Suprapubic skin (tissue), 4 donors: ENCODE measurements at regions not wholly inside any gene's neighbourhood (a gene's known extent, or its start where the extent isn't known, plus 50 kb on each side); places are given as distances from the start of the nearest gene placed in this dataset.

Source experiments
- DNase-seq, 2 donors: peaks; one replicate each; pipeline ENCODE4 v3.0.0-alpha.2; 2019; ENCODE audit warnings: low spot score in 2 of 2
- H3K27ac ChIP-seq: fragments of 200-600 bp; sonication (generic); one replicate; pipeline ENCODE4 v1.5.1; 2019
- H3K27me3 ChIP-seq: fragments of 200-600 bp; sonication (generic); one replicate; pipeline ENCODE4 v1.5.1; 2019
- H3K36me3 ChIP-seq: fragments of 200-600 bp; sonication (generic); one replicate; pipeline ENCODE4 v1.5.1; 2019
- H3K4me1 ChIP-seq: fragments of 200-600 bp; sonication (generic); one replicate; pipeline ENCODE4 v1.5.1; 2019
- H3K4me3 ChIP-seq: fragments of 200-600 bp; sonication (generic); one replicate; pipeline ENCODE4 v1.5.1; 2019; ENCODE audit warnings: mild to moderate bottlenecking
- H3K9me3 ChIP-seq: fragments of 200-600 bp; sonication (generic); one replicate; pipeline ENCODE4 v1.5.1; 2019
- CTCF ChIP-seq, 2 donors: fragments of 200-600 bp in 1 of 2; fragments of 450-650 bp in 1 of 2; sonication (generic) in 1 of 2; IDR thresholded peaks; one replicate each; pipeline ENCODE4 v1.5.1; 2016 to 2019; ENCODE audit warnings: antibody characterized with exemption in 2 of 2, mild to moderate bottlenecking in 1 of 2, moderate library complexity in 1 of 2
- EP300 ChIP-seq: sonication (generic); formaldehyde crosslinking; IDR thresholded peaks from one replicate; pipeline ENCODE4 v1.6.1; 2017; ENCODE audit warnings: antibody characterized with exemption
- POLR2A ChIP-seq, 2 donors: fragments of 450-650 bp; IDR thresholded peaks; one replicate each; pipeline ENCODE4 v1.6.1; 2017; ENCODE audit warnings: antibody characterized with exemption in 2 of 2, mild to moderate bottlenecking in 2 of 2, moderate library complexity in 2 of 2
- POLR2AphosphoS5 ChIP-seq, 3 donors: sonication (generic); formaldehyde crosslinking; IDR thresholded peaks; one replicate each; pipeline ENCODE4 v1.6.1; 2017; ENCODE audit warnings: antibody characterized with exemption in 3 of 3
- WGBS: methylation state at CpG from one replicate; pipeline ENCODE4 v1.1.5; 2018; 5-methylcytosine and 5-hydroxymethylcytosine counted together

GRCh38 chr4:4603067-4603466, 61.2 kb upstream of the STX18 start:
- Histone ChIP-seq H3K9me3 (no peaks in the 10 kb centered on the region), H3K4me1 (no peaks in the 10 kb centered on the region), H3K27me3 (no peaks in the 10 kb centered on the region), H3K27ac (no peak overlapping the region), H3K36me3 (no peaks in the 10 kb centered on the region), H3K4me3 (no peak overlapping the region)
- no peak for DNase-seq
- WGBS = 88% methylated on average over 4 of the region's 4 CpGs
- TF ChIP-seq POLR2AphosphoS5 (IDR thresholded peaks at IDR 0.05) (no peak), CTCF (IDR thresholded peaks at IDR 0.05) (no peak), POLR2A (IDR thresholded peaks at IDR 0.05) (no peak), EP300 (no peak)

- Histone ChIP-seq H3K36me3 (no peaks in the 10 kb centered on the region), H3K4me3 (no peak overlapping the region), H3K27me3 (no peaks in the 10 kb centered on the region), H3K9me3 (no peaks in the 10 kb centered on the region), H3K27ac (no peak overlapping the region), H3K4me1 (no peaks in the 10 kb centered on the region)
- TF ChIP-seq POLR2A (IDR thresholded peaks at IDR 0.05) (no peak), CTCF (IDR thresholded peaks at IDR 0.05) (no peak), EP300 (no peak), POLR2AphosphoS5 (IDR thresholded peaks at IDR 0.05) (no peak)
- WGBS = 50% methylated on average over 2 of the region's 2 CpGs
- DNase-seq = no peak
Measured at GRCh38 chr4:4602468-4602867, 60.6 kb upstream of the STX18 start.

GRCh38 chr4:4601803-4602369, 60.0 kb upstream of the STX18 start:
- H3K36me3 ChIP-seq = no peaks in the 10 kb centered on the region
- no peaks in the 10 kb centered on the region for H3K4me1 ChIP-seq
- TF ChIP-seq POLR2AphosphoS5 (IDR thresholded peaks at IDR 0.05) = no peak
- TF ChIP-seq POLR2A (IDR thresholded peaks at IDR 0.05) = no peak
- TF ChIP-seq CTCF (IDR thresholded peaks at IDR 0.05) = no peak
- no peak for TF ChIP-seq EP300
- H3K27ac ChIP-seq = no peak overlapping the region
- no peak for DNase-seq
- H3K27me3 ChIP-seq = no peaks in the 10 kb centered on the region
- 93% methylated on average over 13 of the region's 13 CpGs for WGBS
- H3K4me3 ChIP-seq = no peak overlapping the region
- no peaks in the 10 kb centered on the region for H3K9me3 ChIP-seq

- DNase-seq = no peak
- no peaks in the 10 kb centered on the region for H3K4me1 ChIP-seq
- no peaks in the 10 kb centered on the region for H3K27me3 ChIP-seq
- TF ChIP-seq POLR2A (IDR thresholded peaks at IDR 0.05) = no peak
- TF ChIP-seq CTCF (IDR thresholded peaks at IDR 0.05) = no peak
- 68% methylated on average over 8 of the region's 8 CpGs for WGBS
- H3K9me3 ChIP-seq = peaks cover 8% of the 10 kb centered on the region
- no peaks in the 10 kb centered on the region for H3K36me3 ChIP-seq
- no peak overlapping the region for H3K27ac ChIP-seq
- H3K4me3 ChIP-seq = no peak overlapping the region
Measured at GRCh38 chr4:4599481-4600275, 57.8 kb upstream of the STX18 start.

GRCh38 chr4:4598851-4599411, 57.1 kb upstream of the STX18 start:
- whole genome bisulfite sequencing = 90% methylated on average over 9 of the region's 9 CpGs
- DNase-seq = no peak

More at GRCh38 chr4:4598851-4599411, 57.1 kb upstream of the STX18 start:
- Histone ChIP-seq H3K27me3 (no peaks in the 10 kb centered on the region), H3K27ac (no peak overlapping the region), H3K9me3 (peaks cover 8% of the 10 kb centered on the region), H3K36me3 (no peaks in the 10 kb centered on the region), H3K4me3 (no peak overlapping the region), H3K4me1 (no peaks in the 10 kb centered on the region)
- TF ChIP-seq CTCF (IDR thresholded peaks at IDR 0.05) = no peak
- TF ChIP-seq EP300 = no peak
- no peak for TF ChIP-seq POLR2A (IDR thresholded peaks at IDR 0.05)
- TF ChIP-seq POLR2AphosphoS5 (IDR thresholded peaks at IDR 0.05) = no peak
